ENCODE measurements at regions not wholly inside any gene's neighbourhood (a gene's known extent, or its start where the extent isn't known, plus 50 kb on each side); places are given as distances from the start of the nearest gene placed in this dataset.

DNA sequence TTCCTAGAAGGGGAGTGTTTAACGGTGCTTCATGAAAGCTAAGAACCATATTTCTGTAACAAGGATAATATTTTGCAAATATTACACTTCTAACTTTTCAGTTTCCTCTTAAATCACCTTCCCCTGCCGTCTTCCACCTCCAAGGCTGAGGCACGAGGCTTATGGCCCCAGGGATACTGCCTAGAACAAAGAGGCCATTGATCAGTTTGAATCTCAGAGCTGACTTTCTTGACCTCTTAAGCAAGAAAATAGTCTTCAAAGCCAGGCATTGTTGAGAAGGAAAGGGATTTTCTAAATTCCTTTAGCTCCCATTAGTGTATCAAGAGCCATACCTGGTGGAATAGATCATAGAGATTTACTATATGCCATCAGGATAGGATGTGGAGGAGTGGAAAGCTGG is 566.2 kb downstream of the BNC2 start:
- TF ChIP-seq, protein P1, sequence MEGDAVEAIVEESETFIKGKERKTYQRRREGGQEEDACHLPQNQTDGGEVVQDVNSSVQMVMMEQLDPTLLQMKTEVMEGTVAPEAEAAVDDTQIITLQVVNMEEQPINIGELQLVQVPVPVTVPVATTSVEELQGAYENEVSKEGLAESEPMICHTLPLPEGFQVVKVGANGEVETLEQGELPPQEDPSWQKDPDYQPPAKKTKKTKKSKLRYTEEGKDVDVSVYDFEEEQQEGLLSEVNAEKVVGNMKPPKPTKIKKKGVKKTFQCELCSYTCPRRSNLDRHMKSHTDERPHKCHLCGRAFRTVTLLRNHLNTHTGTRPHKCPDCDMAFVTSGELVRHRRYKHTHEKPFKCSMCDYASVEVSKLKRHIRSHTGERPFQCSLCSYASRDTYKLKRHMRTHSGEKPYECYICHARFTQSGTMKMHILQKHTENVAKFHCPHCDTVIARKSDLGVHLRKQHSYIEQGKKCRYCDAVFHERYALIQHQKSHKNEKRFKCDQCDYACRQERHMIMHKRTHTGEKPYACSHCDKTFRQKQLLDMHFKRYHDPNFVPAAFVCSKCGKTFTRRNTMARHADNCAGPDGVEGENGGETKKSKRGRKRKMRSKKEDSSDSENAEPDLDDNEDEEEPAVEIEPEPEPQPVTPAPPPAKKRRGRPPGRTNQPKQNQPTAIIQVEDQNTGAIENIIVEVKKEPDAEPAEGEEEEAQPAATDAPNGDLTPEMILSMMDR (IDR thresholded peaks at IDR 0.05; ENCODE audit: low read length), result no peak
- no peak for TF ChIP-seq EZH2 (optimal IDR thresholded peaks at IDR 0.05; ENCODE audit: low read depth, low read length)
- TF ChIP-seq EZH2phosphoT487 (IDR thresholded peaks at IDR 0.05; ENCODE audit: low read length), result no peak

Data from MM.1S (cell line).